ENCODE measurements at regions not wholly inside any gene's neighbourhood (a gene's known extent, or its start where the extent isn't known, plus 50 kb on each side); places are given as distances from the start of the nearest gene placed in this dataset.

DNA sequence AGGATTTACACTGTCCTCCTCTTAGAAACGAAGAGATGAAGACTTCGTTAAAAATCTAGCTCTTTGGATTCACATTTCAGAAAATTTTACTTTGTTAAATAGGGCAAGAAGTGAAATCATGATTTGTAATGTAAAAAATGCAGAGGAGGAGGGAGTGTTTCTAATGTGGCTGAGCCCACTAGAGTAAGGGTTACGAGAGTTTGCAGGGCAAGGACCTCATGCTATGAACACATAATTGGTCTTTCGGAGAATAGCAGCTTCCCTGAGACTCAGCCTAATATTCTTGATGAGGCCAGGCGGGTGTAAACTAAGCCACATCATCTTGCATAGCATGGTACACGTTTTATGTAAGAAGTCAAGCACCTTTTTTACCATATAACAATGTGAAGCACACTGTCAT is 191.0 kb upstream of the ADAMTS16 start:
- no peak overlapping the region for H3K27ac Mint-ChIP-seq
- no peaks in the 10 kb centered on the region for H3K4me1 Mint-ChIP-seq
- TF ChIP-seq, protein P1, sequence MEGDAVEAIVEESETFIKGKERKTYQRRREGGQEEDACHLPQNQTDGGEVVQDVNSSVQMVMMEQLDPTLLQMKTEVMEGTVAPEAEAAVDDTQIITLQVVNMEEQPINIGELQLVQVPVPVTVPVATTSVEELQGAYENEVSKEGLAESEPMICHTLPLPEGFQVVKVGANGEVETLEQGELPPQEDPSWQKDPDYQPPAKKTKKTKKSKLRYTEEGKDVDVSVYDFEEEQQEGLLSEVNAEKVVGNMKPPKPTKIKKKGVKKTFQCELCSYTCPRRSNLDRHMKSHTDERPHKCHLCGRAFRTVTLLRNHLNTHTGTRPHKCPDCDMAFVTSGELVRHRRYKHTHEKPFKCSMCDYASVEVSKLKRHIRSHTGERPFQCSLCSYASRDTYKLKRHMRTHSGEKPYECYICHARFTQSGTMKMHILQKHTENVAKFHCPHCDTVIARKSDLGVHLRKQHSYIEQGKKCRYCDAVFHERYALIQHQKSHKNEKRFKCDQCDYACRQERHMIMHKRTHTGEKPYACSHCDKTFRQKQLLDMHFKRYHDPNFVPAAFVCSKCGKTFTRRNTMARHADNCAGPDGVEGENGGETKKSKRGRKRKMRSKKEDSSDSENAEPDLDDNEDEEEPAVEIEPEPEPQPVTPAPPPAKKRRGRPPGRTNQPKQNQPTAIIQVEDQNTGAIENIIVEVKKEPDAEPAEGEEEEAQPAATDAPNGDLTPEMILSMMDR (IDR thresholded peaks at IDR 0.05; ENCODE audit: unreplicated experiment): no peak
- H3K27me3 Mint-ChIP-seq (ENCODE audit: low read depth): peaks cover 50% of the 10 kb centered on the region
- H3K36me3 Mint-ChIP-seq: no peaks in the 10 kb centered on the region
- no peak overlapping the region for H3K4me3 Mint-ChIP-seq
- H3K9me3 Mint-ChIP-seq: no peaks in the 10 kb centered on the region
- no peak for DNase-seq (ENCODE audit: low spot score in 2 of 2, unreplicated experiment in 2 of 2)

DNA sequence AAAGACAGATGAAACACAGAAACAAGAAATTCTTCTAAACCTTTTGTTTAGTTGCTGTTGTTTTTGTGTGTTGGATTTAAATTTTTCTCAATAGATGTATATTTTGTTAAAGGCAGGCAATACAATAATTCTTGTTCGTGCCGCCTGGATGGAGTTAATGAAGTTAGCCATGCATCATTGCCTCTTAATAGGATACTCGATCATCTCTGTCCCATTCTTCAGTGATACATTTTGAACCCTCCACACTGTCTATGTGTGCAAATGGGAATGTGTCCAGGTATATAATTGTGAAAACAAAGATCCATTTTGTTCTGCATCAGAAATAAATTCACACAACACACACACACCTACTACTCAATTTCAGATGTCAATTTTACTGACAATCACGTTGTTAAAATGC is 186.6 kb upstream of the ADAMTS16 start:
- Mint-ChIP-seq H3K4me3 (no peak overlapping the region), H3K36me3 (no peaks in the 10 kb centered on the region), H3K27me3 (ENCODE audit: low read depth) (peaks cover 72% of the 10 kb centered on the region), H3K4me1 (no peaks in the 10 kb centered on the region), H3K9me3 (no peaks in the 10 kb centered on the region), H3K27ac (no peak overlapping the region)
- no peak for DNase-seq (ENCODE audit: low spot score in 2 of 2, unreplicated experiment in 2 of 2)
- TF ChIP-seq, protein P1 (IDR thresholded peaks at IDR 0.05; ENCODE audit: unreplicated experiment): no peak

DNA sequence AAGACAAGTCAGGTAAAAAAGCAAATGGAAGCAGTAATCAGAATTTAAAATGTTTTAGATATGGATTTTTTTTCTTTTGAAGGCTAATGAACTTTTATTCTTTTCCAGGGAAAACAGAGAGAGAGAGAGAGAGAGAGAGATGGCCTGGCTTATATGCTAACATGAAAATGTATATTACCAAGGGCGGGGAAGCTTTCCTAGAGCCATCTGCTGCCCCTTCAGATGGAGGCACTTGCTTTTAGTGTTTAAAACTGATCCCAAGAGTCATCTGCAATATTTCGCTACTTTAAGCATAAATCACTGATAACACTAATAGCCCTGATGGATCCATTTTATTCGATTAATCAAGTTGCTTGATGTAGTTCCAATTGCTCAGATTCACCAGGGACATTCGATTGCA is 186.1 kb upstream of the ADAMTS16 start:
- Mint-ChIP-seq H3K27ac (no peak overlapping the region), H3K4me1 (no peaks in the 10 kb centered on the region), H3K4me3 (no peak overlapping the region), H3K9me3 (no peaks in the 10 kb centered on the region), H3K36me3 (no peaks in the 10 kb centered on the region), H3K27me3 (ENCODE audit: low read depth) (peaks cover 77% of the 10 kb centered on the region)
- TF ChIP-seq, protein P1 (IDR thresholded peaks at IDR 0.05; ENCODE audit: unreplicated experiment): no peak
- DNase-seq (ENCODE audit: low spot score in 2 of 2, unreplicated experiment in 2 of 2): no peak

DNA sequence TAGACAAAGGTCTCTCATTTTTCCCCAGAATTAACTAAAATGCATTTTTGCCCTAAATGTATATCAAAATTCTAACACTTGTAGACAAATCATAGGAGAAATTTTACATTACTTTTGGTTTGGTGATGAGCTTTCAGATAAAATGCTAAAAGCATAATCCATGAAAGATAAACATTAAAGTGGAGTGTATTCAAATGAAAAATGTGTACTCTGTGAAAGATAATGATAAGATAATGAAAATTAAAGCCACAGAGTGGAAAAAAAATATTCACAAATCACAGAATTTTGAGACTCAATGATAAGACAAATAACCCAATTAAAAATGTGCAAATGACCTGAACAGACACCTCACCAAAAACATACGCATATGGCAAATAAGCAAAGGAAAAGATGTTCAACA is 176.9 kb upstream of the ADAMTS16 start:
- Mint-ChIP-seq H3K4me1 (no peaks in the 10 kb centered on the region), H3K9me3 (no peaks in the 10 kb centered on the region), H3K36me3 (no peaks in the 10 kb centered on the region), H3K4me3 (no peak overlapping the region), H3K27ac (no peak overlapping the region), H3K27me3 (ENCODE audit: low read depth) (peaks cover 53% of the 10 kb centered on the region)
- TF ChIP-seq, protein P1 (IDR thresholded peaks at IDR 0.05; ENCODE audit: unreplicated experiment): no peak
- no peak for DNase-seq (ENCODE audit: low spot score in 2 of 2, unreplicated experiment in 2 of 2)

DNA sequence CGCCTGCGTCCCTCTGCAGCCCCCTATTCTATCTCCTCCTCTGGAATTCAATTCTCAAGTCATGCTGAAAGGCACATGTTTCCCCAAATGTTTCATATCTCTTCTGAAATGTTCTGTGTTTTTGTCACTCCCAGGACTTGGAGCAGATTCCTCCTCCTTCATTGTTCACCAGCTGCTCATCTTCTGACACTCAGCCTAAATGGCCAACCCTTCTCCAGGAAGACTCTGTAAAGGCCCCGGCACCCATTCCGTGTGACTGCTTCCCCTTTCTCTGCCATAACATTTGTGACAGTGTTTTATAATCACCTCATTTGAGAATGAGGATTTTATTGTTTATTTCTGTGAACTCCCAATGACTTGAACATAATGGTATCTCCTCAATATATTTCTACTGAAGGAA is 170.8 kb upstream of the ADAMTS16 start:
- H3K27me3 Mint-ChIP-seq (ENCODE audit: low read depth): peaks cover 25% of the 10 kb centered on the region
- TF ChIP-seq, protein P1 (IDR thresholded peaks at IDR 0.05; ENCODE audit: unreplicated experiment): no peak
- no peak for DNase-seq (ENCODE audit: low spot score in 2 of 2, unreplicated experiment in 2 of 2)
- H3K27ac Mint-ChIP-seq: no peak overlapping the region
- H3K4me1 Mint-ChIP-seq: no peaks in the 10 kb centered on the region
- no peaks in the 10 kb centered on the region for H3K36me3 Mint-ChIP-seq
- H3K4me3 Mint-ChIP-seq: no peak overlapping the region
- H3K9me3 Mint-ChIP-seq: no peaks in the 10 kb centered on the region

DNA sequence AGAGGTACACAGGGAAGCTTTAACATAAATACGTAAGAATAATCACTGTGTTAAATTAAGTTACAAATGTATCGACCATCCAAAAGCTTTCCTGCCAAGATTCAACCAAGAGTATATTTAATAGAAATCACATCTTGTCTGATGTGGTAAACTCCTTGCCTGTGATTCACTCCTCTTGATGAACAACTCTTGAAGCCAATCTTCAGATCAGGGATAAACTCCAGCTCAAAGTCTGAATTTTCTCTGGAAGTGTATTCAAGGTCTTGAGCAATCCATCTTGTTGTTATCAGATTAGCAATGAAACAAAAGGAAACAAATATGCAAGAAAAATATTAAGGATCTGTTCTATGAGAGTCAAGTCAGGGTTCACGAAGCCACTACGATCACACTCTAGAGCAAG is 170.0 kb upstream of the ADAMTS16 start:
- Mint-ChIP-seq H3K36me3 (no peaks in the 10 kb centered on the region), H3K27me3 (ENCODE audit: low read depth) (peaks cover 27% of the 10 kb centered on the region), H3K9me3 (no peaks in the 10 kb centered on the region), H3K27ac (no peak overlapping the region), H3K4me3 (no peak overlapping the region), H3K4me1 (no peaks in the 10 kb centered on the region)
- TF ChIP-seq, protein P1 (IDR thresholded peaks at IDR 0.05; ENCODE audit: unreplicated experiment): no peak
- DNase-seq (ENCODE audit: low spot score in 2 of 2, unreplicated experiment in 2 of 2): no peak
